ENCODE measurements at regions not wholly inside any gene's neighbourhood (a gene's known extent, or its start where the extent isn't known, plus 50 kb on each side); places are given as distances from the start of the nearest gene placed in this dataset.

- no peaks in the 10 kb centered on the region for H3K79me2 ChIP-seq (ENCODE audit: control insufficient read depth, insufficient read depth, low read length)
- H3K9me3 ChIP-seq (replicated peaks; ENCODE audit: control insufficient read depth, insufficient read depth, low read depth, low read length) = no peaks in the 10 kb centered on the region
- H3K4me1 ChIP-seq (replicated peaks in 1 of 2; ENCODE audit: control insufficient read depth in 2 of 2, insufficient read depth in 2 of 2, low read length in 2 of 2) = no peaks in the 10 kb centered on the region
- no peak for DNase-seq (ENCODE audit: extremely low read depth in 1 of 4, low spot score in 3 of 4)
- no peak overlapping the region for H3K27ac ChIP-seq (ENCODE audit: extremely low read depth, low read depth, low read length)
- no peak for ATAC-seq
- no peaks in the 10 kb centered on the region for H3K36me3 ChIP-seq (ENCODE audit: control insufficient read depth, insufficient read depth, low read length)
- 0% methylated on average over 6 of the region's 6 CpGs for WGBS (ENCODE audit: insufficient coverage, low coverage, missing lambda C conversion rate)
- TF ChIP-seq FOXA3 (CRISPR knock-in tag; conservative IDR thresholded peaks at IDR 0.05 in 1 of 2, IDR thresholded peaks at IDR 0.05 in 1 of 2) (no peak), ARID3B (CRISPR knock-in tag; IDR thresholded peaks at IDR 0.05; ENCODE audit: borderline replicate concordance) (no peak), KLF16 (IDR thresholded peaks at IDR 0.05) (no peak), EZH2 (IDR thresholded peaks at IDR 0.05; ENCODE audit: borderline replicate concordance, low read depth, low read length) (no peak), PML (IDR thresholded peaks at IDR 0.05; ENCODE audit: low read length) (no peak), PURB (CRISPR knock-in tag; IDR thresholded peaks at IDR 0.05; ENCODE audit: low read depth) (no peak), CBFB (CRISPR knock-in tag; IDR thresholded peaks at IDR 0.05) (no peak), ZNF778 (CRISPR knock-in tag; IDR thresholded peaks at IDR 0.05) (no peak), ELK1 (CRISPR knock-in tag; IDR thresholded peaks at IDR 0.05) (no peak), ZBTB7A (IDR thresholded peaks at IDR 0.05; ENCODE audit: borderline replicate concordance, control insufficient read depth, low read depth, low read length) (no peak), KDM5B (IDR thresholded peaks at IDR 0.05; ENCODE audit: insufficient replicate concordance, low read depth, low read length) (no peak), ZNF121 (CRISPR knock-in tag; conservative IDR thresholded peaks at IDR 0.05) (no peak), ZNF431 (CRISPR knock-in tag; IDR thresholded peaks at IDR 0.05) (no peak), NCOR1 (IDR thresholded peaks at IDR 0.05) (no peak)
- TF ChIP-seq, protein P1, sequence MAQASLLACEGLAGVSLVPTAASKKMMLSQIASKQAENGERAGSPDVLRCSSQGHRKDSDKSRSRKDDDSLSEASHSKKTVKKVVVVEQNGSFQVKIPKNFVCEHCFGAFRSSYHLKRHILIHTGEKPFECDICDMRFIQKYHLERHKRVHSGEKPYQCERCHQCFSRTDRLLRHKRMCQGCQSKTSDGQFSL (CRISPR knock-in tag; IDR thresholded peaks at IDR 0.05) = no peak
- TF ChIP-seq, protein P1 (tag; IDR thresholded peaks at IDR 0.05) = no peak
- BruUV-seq (replicated peaks) = no TSS peak
- no peak overlapping the region for H2AFZ ChIP-seq (ENCODE audit: low read depth, low read length)
- ChIA-PET POLR2A (interaction anchor here (0.7 kb wide), 1 partner anchor 146 kb away, joined by 3 read pairs; no protein-coding TSS in a partner anchor), CTCF (ENCODE audit: low intra/inter-chr PET ratio) (no interaction called here)
- no peak overlapping the region for H3K9ac ChIP-seq (ENCODE audit: insufficient read depth in 1 of 2, low read depth in 2 of 2, low read length in 2 of 2)
- H3K9me1 ChIP-seq (ENCODE audit: control insufficient read depth, insufficient read depth, low read length) = no peaks in the 10 kb centered on the region
- no peak overlapping the region for H3K4me3 ChIP-seq
- FAIRE-seq = no peak
- H3K4me2 ChIP-seq (ENCODE audit: insufficient read depth, low read length) = no peak overlapping the region
- H4K20me1 ChIP-seq (replicated peaks; ENCODE audit: control insufficient read depth, insufficient read depth, low read length) = no peaks in the 10 kb centered on the region
- in situ Hi-C loops (cut with MboI) = no loop called here
- peaks cover 9% of the 10 kb centered on the region in 2 experiments; a peak in 3 of 5 replicates for H3K27me3 ChIP-seq (ENCODE audit: control insufficient read depth in 2 of 2, insufficient read depth in 2 of 2, low read length in 2 of 2)
- intact Hi-C loops (cut with micrococcal nuclease) = no loop called here
These were observed 230.6 kb downstream of the ALDH8A1 start for GRCh38 chr6:134719286-134719685.
